ENCODE measurements at regions not wholly inside any gene's neighbourhood (a gene's known extent, or its start where the extent isn't known, plus 50 kb on each side); places are given as distances from the start of the nearest gene placed in this dataset.

- Histone ChIP-seq H3K27me3 (ENCODE audit: control insufficient read depth in 5 of 5, insufficient read depth in 4 of 5, low read length in 5 of 5) (no peaks in the 10 kb centered on the region), H3K4me1 (ENCODE audit: control insufficient read depth in 5 of 5, insufficient read depth in 5 of 5, low read length in 5 of 5) (no peaks in the 10 kb centered on the region)
These were observed 965.0 kb upstream of the SPRY2 start for GRCh38 chr13:81305928-81306327.

GRCh38 chr13:81304121-81304659 lies 963.3 kb upstream of the SPRY2 start:
- Histone ChIP-seq H3K9me3 (ENCODE audit: control insufficient read depth in 5 of 5, low read length in 5 of 5) (no peaks in the 10 kb centered on the region), H3K9ac (ENCODE audit: low read length in 5 of 5) (no peak overlapping the region)

More at GRCh38 chr13:81305928-81306327, 965.0 kb upstream of the SPRY2 start:
- no peak overlapping the region for H3K9ac ChIP-seq (ENCODE audit: low read length in 5 of 5)
- no peak overlapping the region for H3K4me3 ChIP-seq (ENCODE audit: low read depth in 1 of 5, low read length in 5 of 5)
- no peaks in the 10 kb centered on the region for H3K9me3 ChIP-seq (ENCODE audit: control insufficient read depth in 5 of 5, low read length in 5 of 5)
- no peak overlapping the region for H3K27ac ChIP-seq (ENCODE audit: low read depth, low read length)
- H3K36me3 ChIP-seq (ENCODE audit: control insufficient read depth in 5 of 5, insufficient read depth in 5 of 5, low read length in 5 of 5), result no peaks in the 10 kb centered on the region

GRCh38 chr13:81302677-81303076 lies 961.8 kb upstream of the SPRY2 start:
- H3K27me3 ChIP-seq (ENCODE audit: control insufficient read depth in 5 of 5, insufficient read depth in 4 of 5, low read length in 5 of 5), result no peaks in the 10 kb centered on the region
- H3K4me3 ChIP-seq (ENCODE audit: low read depth in 1 of 5, low read length in 5 of 5), result no peak overlapping the region
- no peak overlapping the region for H3K27ac ChIP-seq (ENCODE audit: low read depth, low read length)
- H3K36me3 ChIP-seq (ENCODE audit: control insufficient read depth in 5 of 5, insufficient read depth in 5 of 5, low read length in 5 of 5), result no peaks in the 10 kb centered on the region
- H3K4me1 ChIP-seq (ENCODE audit: control insufficient read depth in 5 of 5, insufficient read depth in 5 of 5, low read length in 5 of 5), result no peaks in the 10 kb centered on the region
- no peak overlapping the region for H3K9ac ChIP-seq (ENCODE audit: low read length in 5 of 5)
- H3K9me3 ChIP-seq (ENCODE audit: control insufficient read depth in 5 of 5, low read length in 5 of 5), result no peaks in the 10 kb centered on the region

More at GRCh38 chr13:81304121-81304659, 963.3 kb upstream of the SPRY2 start:
- H3K27ac ChIP-seq (ENCODE audit: low read depth, low read length), result no peak overlapping the region
- H3K27me3 ChIP-seq (ENCODE audit: control insufficient read depth in 5 of 5, insufficient read depth in 4 of 5, low read length in 5 of 5), result no peaks in the 10 kb centered on the region
- no peaks in the 10 kb centered on the region for H3K4me1 ChIP-seq (ENCODE audit: control insufficient read depth in 5 of 5, insufficient read depth in 5 of 5, low read length in 5 of 5)
- H3K4me3 ChIP-seq (ENCODE audit: low read depth in 1 of 5, low read length in 5 of 5), result no peak overlapping the region
- no peaks in the 10 kb centered on the region for H3K36me3 ChIP-seq (ENCODE audit: control insufficient read depth in 5 of 5, insufficient read depth in 5 of 5, low read length in 5 of 5)

GRCh38 chr13:81302125-81302524 lies 961.2 kb upstream of the SPRY2 start:
- Histone ChIP-seq H3K27ac (ENCODE audit: low read depth, low read length) (no peak overlapping the region), H3K4me1 (ENCODE audit: control insufficient read depth in 5 of 5, insufficient read depth in 5 of 5, low read length in 5 of 5) (no peaks in the 10 kb centered on the region), H3K4me3 (ENCODE audit: low read depth in 1 of 5, low read length in 5 of 5) (no peak overlapping the region), H3K9ac (ENCODE audit: low read length in 5 of 5) (no peak overlapping the region), H3K9me3 (ENCODE audit: control insufficient read depth in 5 of 5, low read length in 5 of 5) (no peaks in the 10 kb centered on the region), H3K27me3 (ENCODE audit: control insufficient read depth in 5 of 5, insufficient read depth in 4 of 5, low read length in 5 of 5) (no peaks in the 10 kb centered on the region), H3K36me3 (ENCODE audit: control insufficient read depth in 5 of 5, insufficient read depth in 5 of 5, low read length in 5 of 5) (no peaks in the 10 kb centered on the region)

GRCh38 chr13:81295177-81295576 lies 954.3 kb upstream of the SPRY2 start:
- Histone ChIP-seq H3K4me3 (ENCODE audit: low read depth in 1 of 5, low read length in 5 of 5) (no peak overlapping the region), H3K27ac (ENCODE audit: low read depth, low read length) (no peak overlapping the region), H3K27me3 (ENCODE audit: control insufficient read depth in 5 of 5, insufficient read depth in 4 of 5, low read length in 5 of 5) (no peaks in the 10 kb centered on the region), H3K4me1 (ENCODE audit: control insufficient read depth in 5 of 5, insufficient read depth in 5 of 5, low read length in 5 of 5) (peaks cover 0 to 2% (median 0%) of the 10 kb centered on the region in 5 donors), H3K9ac (ENCODE audit: low read length in 5 of 5) (no peak overlapping the region), H3K36me3 (ENCODE audit: control insufficient read depth in 5 of 5, insufficient read depth in 5 of 5, low read length in 5 of 5) (no peaks in the 10 kb centered on the region), H3K9me3 (ENCODE audit: control insufficient read depth in 5 of 5, low read length in 5 of 5) (no peaks in the 10 kb centered on the region)

- H3K36me3 ChIP-seq (ENCODE audit: control insufficient read depth in 5 of 5, insufficient read depth in 5 of 5, low read length in 5 of 5), result no peaks in the 10 kb centered on the region
- peaks cover 0 to 2% (median 0%) of the 10 kb centered on the region in 5 donors for H3K4me1 ChIP-seq (ENCODE audit: control insufficient read depth in 5 of 5, insufficient read depth in 5 of 5, low read length in 5 of 5)
- H3K27me3 ChIP-seq (ENCODE audit: control insufficient read depth in 5 of 5, insufficient read depth in 4 of 5, low read length in 5 of 5), result no peaks in the 10 kb centered on the region
- no peaks in the 10 kb centered on the region for H3K9me3 ChIP-seq (ENCODE audit: control insufficient read depth in 5 of 5, low read length in 5 of 5)
- no peak overlapping the region for H3K9ac ChIP-seq (ENCODE audit: low read length in 5 of 5)
- no peak overlapping the region for H3K27ac ChIP-seq (ENCODE audit: low read depth, low read length)
- H3K4me3 ChIP-seq (ENCODE audit: low read depth in 1 of 5, low read length in 5 of 5), result no peak overlapping the region
These were observed 952.8 kb upstream of the SPRY2 start for GRCh38 chr13:81293594-81294164.

- H3K4me1 ChIP-seq (ENCODE audit: control insufficient read depth in 5 of 5, insufficient read depth in 5 of 5, low read length in 5 of 5), result peaks cover 0 to 3% (median 0%) of the 10 kb centered on the region in 5 donors
- H3K4me3 ChIP-seq (ENCODE audit: low read depth in 1 of 5, low read length in 5 of 5), result no peak overlapping the region
- no peaks in the 10 kb centered on the region for H3K36me3 ChIP-seq (ENCODE audit: control insufficient read depth in 5 of 5, insufficient read depth in 5 of 5, low read length in 5 of 5)
- H3K27ac ChIP-seq (ENCODE audit: low read depth, low read length), result no peak overlapping the region
- H3K9me3 ChIP-seq (ENCODE audit: control insufficient read depth in 5 of 5, low read length in 5 of 5), result peaks cover 0 to 6% (median 0%) of the 10 kb centered on the region in 5 donors
- no peak overlapping the region for H3K9ac ChIP-seq (ENCODE audit: low read length in 5 of 5)
- H3K27me3 ChIP-seq (ENCODE audit: control insufficient read depth in 5 of 5, insufficient read depth in 4 of 5, low read length in 5 of 5), result no peaks in the 10 kb centered on the region
These were observed 942.6 kb upstream of the SPRY2 start for GRCh38 chr13:81283561-81283960.

- Histone ChIP-seq H3K36me3 (ENCODE audit: control insufficient read depth in 5 of 5, insufficient read depth in 5 of 5, low read length in 5 of 5) (no peaks in the 10 kb centered on the region), H3K27ac (ENCODE audit: low read depth, low read length) (no peak overlapping the region), H3K27me3 (ENCODE audit: control insufficient read depth in 5 of 5, insufficient read depth in 4 of 5, low read length in 5 of 5) (no peaks in the 10 kb centered on the region), H3K4me1 (ENCODE audit: control insufficient read depth in 5 of 5, insufficient read depth in 5 of 5, low read length in 5 of 5) (peaks cover 0 to 3% (median 0%) of the 10 kb centered on the region in 5 donors), H3K9me3 (ENCODE audit: control insufficient read depth in 5 of 5, low read length in 5 of 5) (peaks cover 0 to 6% (median 0%) of the 10 kb centered on the region in 5 donors), H3K9ac (ENCODE audit: low read length in 5 of 5) (no peak overlapping the region), H3K4me3 (ENCODE audit: low read depth in 1 of 5, low read length in 5 of 5) (no peak overlapping the region)
These were observed 942.1 kb upstream of the SPRY2 start for GRCh38 chr13:81283062-81283461.

GRCh38 chr13:81275666-81276258 lies 934.8 kb upstream of the SPRY2 start:
- H3K4me3 ChIP-seq (ENCODE audit: low read depth in 1 of 5, low read length in 5 of 5), result no peak overlapping the region
- H3K9me3 ChIP-seq (ENCODE audit: control insufficient read depth in 5 of 5, low read length in 5 of 5), result peaks cover 0 to 14% (median 12%) of the 10 kb centered on the region in 5 donors
- no peaks in the 10 kb centered on the region for H3K4me1 ChIP-seq (ENCODE audit: control insufficient read depth in 5 of 5, insufficient read depth in 5 of 5, low read length in 5 of 5)
- no peaks in the 10 kb centered on the region for H3K36me3 ChIP-seq (ENCODE audit: control insufficient read depth in 5 of 5, insufficient read depth in 5 of 5, low read length in 5 of 5)
- H3K27me3 ChIP-seq (ENCODE audit: control insufficient read depth in 5 of 5, insufficient read depth in 4 of 5, low read length in 5 of 5), result no peaks in the 10 kb centered on the region
- H3K9ac ChIP-seq (ENCODE audit: low read length in 5 of 5), result no peak overlapping the region
- H3K27ac ChIP-seq (ENCODE audit: low read depth, low read length), result no peak overlapping the region

- Histone ChIP-seq H3K9me3 (ENCODE audit: control insufficient read depth in 5 of 5, low read length in 5 of 5) (no peaks in the 10 kb centered on the region), H3K9ac (ENCODE audit: low read length in 5 of 5) (no peak overlapping the region), H3K27ac (ENCODE audit: low read depth, low read length) (no peak overlapping the region), H3K4me1 (ENCODE audit: control insufficient read depth in 5 of 5, insufficient read depth in 5 of 5, low read length in 5 of 5) (no peaks in the 10 kb centered on the region), H3K36me3 (ENCODE audit: control insufficient read depth in 5 of 5, insufficient read depth in 5 of 5, low read length in 5 of 5) (no peaks in the 10 kb centered on the region), H3K27me3 (ENCODE audit: control insufficient read depth in 5 of 5, insufficient read depth in 4 of 5, low read length in 5 of 5) (no peaks in the 10 kb centered on the region), H3K4me3 (ENCODE audit: low read depth in 1 of 5, low read length in 5 of 5) (no peak overlapping the region)
These were observed 906.8 kb upstream of the SPRY2 start for GRCh38 chr13:81247711-81248110.
